IMR-90 (cell line): ENCODE measurements at regions not wholly inside any gene's neighbourhood (a gene's known extent, or its start where the extent isn't known, plus 50 kb on each side); places are given as distances from the start of the nearest gene placed in this dataset.

Experiments
- ATAC-seq: fragments of 200-7000 bp; cut with Tn5 transposase; 2 replicates; pipeline ENCODE4 v1.9.1; 2020; ENCODE audit warnings: low read depth, mild to moderate bottlenecking, moderate library complexity
- BruUV-seq: library from RNA; stranded (reverse); fragments of 400-500 nt; replicated peaks from 2 replicates; lab custom pipeline; 2021; lab: Mats Ljungman, UMichigan
- CTCF ChIA-PET: fragments of 300-600 bp; formaldehyde crosslinking; extraction: SDS; loops from one replicate; lab custom pipeline; 2021; ENCODE audit warnings: antibody characterized with exemption; lab: Yijun Ruan, JAX
- POLR2A ChIA-PET: fragments of 300-600 bp; sonication (Branson Sonifier 250); formaldehyde crosslinking; loops from one replicate; lab custom pipeline; 2022; ENCODE audit warnings: antibody characterized with exemption; ENCODE audit not compliant: unreplicated experiment; lab: Charles Lee
- DNase-seq: peaks from one replicate; pipeline ENCODE4 v3.0.0; 2013
- H2AFZ ChIP-seq: replicated peaks from 2 replicates; pipeline ENCODE3; 2013; ENCODE audit warnings: low read length, mild to moderate bottlenecking; ENCODE audit not compliant: poor library complexity
- H2AK5ac ChIP-seq: 2 replicates; pipeline ENCODE4 v1.6.1; 2013; ENCODE audit warnings: low read depth, low read length, inconsistent platforms
- H2AK9ac ChIP-seq: replicated peaks from 2 replicates; pipeline ENCODE3; 2013; ENCODE audit warnings: mild to moderate bottlenecking, low read depth, low read length, moderate library complexity; ENCODE audit not compliant: poor library complexity
- H2BK120ac ChIP-seq: 2 replicates; pipeline ENCODE4 v1.6.1; 2013; ENCODE audit warnings: low read depth, low read length, inconsistent platforms
- H2BK15ac ChIP-seq: 3 replicates; pipeline ENCODE4 v1.6.1; 2013; ENCODE audit warnings: low read depth, low read length, inconsistent platforms
- H2BK20ac ChIP-seq: 2 replicates; pipeline ENCODE4 v1.6.1; 2013; ENCODE audit warnings: low read depth, mild to moderate bottlenecking, inconsistent platforms, low read length, moderate library complexity
- H2BK5ac ChIP-seq: 2 replicates; pipeline ENCODE4 v1.6.1; 2013; ENCODE audit warnings: mild to moderate bottlenecking, low read depth, low read length, inconsistent platforms; ENCODE audit not compliant: poor library complexity, severe bottlenecking
- H3K14ac ChIP-seq: replicated peaks from 2 replicates; pipeline ENCODE4 v1.6.1; 2013; ENCODE audit warnings: low read depth, low read length, inconsistent platforms
- H3K18ac ChIP-seq: 2 replicates; pipeline ENCODE4 v1.6.1; 2013; ENCODE audit warnings: low read depth, low read length, control low read depth
- H3K23ac ChIP-seq: 2 replicates; pipeline ENCODE4 v1.6.1; 2013; ENCODE audit warnings: low read depth, low read length, inconsistent platforms
- H3K27ac ChIP-seq: 2 replicates; pipeline ENCODE4 v1.5.1; 2013; ENCODE audit warnings: mild to moderate bottlenecking, control low read depth, low read length; ENCODE audit not compliant: insufficient read depth
- H3K27me3 ChIP-seq: 2 replicates; pipeline ENCODE4 v1.6.1; 2013; ENCODE audit warnings: low read length; ENCODE audit not compliant: control insufficient read depth, insufficient read depth
- H3K36me3 ChIP-seq: 2 replicates; pipeline ENCODE4 v1.6.1; 2013; ENCODE audit warnings: low read length, mixed read lengths; ENCODE audit not compliant: control insufficient read depth, insufficient read depth
- H3K4ac ChIP-seq: 2 replicates; pipeline ENCODE4 v1.6.1; 2013; ENCODE audit warnings: low read depth, low read length, inconsistent platforms
- H3K4me1 ChIP-seq: 2 replicates; pipeline ENCODE4 v1.6.1; 2013; ENCODE audit warnings: low read length, mixed read lengths; ENCODE audit not compliant: control insufficient read depth, insufficient read depth
- H3K4me2 ChIP-seq: 2 replicates; pipeline ENCODE4 v1.6.1; 2013; ENCODE audit warnings: low read depth, mild to moderate bottlenecking, control low read depth, low read length, moderate library complexity
- H3K4me3 ChIP-seq: 2 replicates; pipeline ENCODE4 v1.5.1; 2013; ENCODE audit warnings: low read depth, mild to moderate bottlenecking, control low read depth, low read length, moderate library complexity; ENCODE audit not compliant: insufficient read depth
- H3K56ac ChIP-seq: 2 replicates; pipeline ENCODE4 v1.6.1; 2013; ENCODE audit warnings: low read length, inconsistent platforms; ENCODE audit not compliant: insufficient read depth; ENCODE audit errors: extremely low read depth
- H3K79me1 ChIP-seq, 2 experiments: 2 replicates each; pipeline ENCODE4 v1.6.1; 2013; ENCODE audit warnings: low read length in 2 of 2, inconsistent platforms in 1 of 2, low read depth in 1 of 2
- H3K9ac ChIP-seq: 2 replicates; pipeline ENCODE4 v1.6.1; 2013; ENCODE audit warnings: low read depth, low read length, control low read depth
- H3K9me1 ChIP-seq: 2 replicates; pipeline ENCODE4 v1.6.1; 2013; ENCODE audit warnings: low read length, inconsistent platforms; ENCODE audit not compliant: insufficient read depth
- H3K9me3 ChIP-seq: 2 replicates; pipeline ENCODE4 v1.6.1; 2013; ENCODE audit warnings: low read length; ENCODE audit not compliant: control insufficient read depth, insufficient read depth
- H4K20me1 ChIP-seq: 2 replicates; pipeline ENCODE4 v1.6.1; 2013; ENCODE audit warnings: low read length, inconsistent platforms; ENCODE audit not compliant: insufficient read depth
- H4K5ac ChIP-seq: 2 replicates; pipeline ENCODE4 v1.6.1; 2013; ENCODE audit warnings: mild to moderate bottlenecking, low read depth, low read length, control low read depth
- H4K8ac ChIP-seq, 2 experiments: 2 replicates each; pipeline ENCODE4 v1.6.1; 2013; ENCODE audit warnings: low read depth in 2 of 2, low read length in 2 of 2, control low read depth in 1 of 2, inconsistent platforms in 1 of 2
- H4K91ac ChIP-seq: 2 replicates; pipeline ENCODE4 v1.6.1; 2013; ENCODE audit warnings: low read depth, low read length, inconsistent platforms; ENCODE audit not compliant: insufficient read depth
- BHLHE40 ChIP-seq: fragments of 150-350 bp; IDR thresholded peaks from 2 replicates; pipeline ENCODE4 v1.6.1; 2016; ENCODE audit warnings: mild to moderate bottlenecking, low read depth, low read length
- CHD1 ChIP-seq: IDR thresholded peaks from 2 replicates; pipeline ENCODE4 v1.6.1; 2012; ENCODE audit warnings: low read depth, low read length, improper control_type of control experiment
- FOS ChIP-seq: fragments of 150-350 bp; IDR thresholded peaks from 2 replicates; pipeline ENCODE4 v1.6.1; 2016; ENCODE audit warnings: low read depth, low read length
- MAFK ChIP-seq: IDR thresholded peaks from 2 replicates; pipeline ENCODE4 v1.6.1; 2012; ENCODE audit warnings: low read depth, low read length, improper control_type of control experiment
- MXI1 ChIP-seq: IDR thresholded peaks from 2 replicates; pipeline ENCODE4 v1.6.1; 2012; ENCODE audit warnings: low read depth, mild to moderate bottlenecking, low read length, moderate library complexity, borderline replicate concordance
- NFE2L2 ChIP-seq: fragments of 150-350 bp; IDR thresholded peaks from 2 replicates; pipeline ENCODE4 v1.6.1; 2016; ENCODE audit warnings: low read depth, mild to moderate bottlenecking, low read length
- POLR2A ChIP-seq: IDR thresholded peaks from 2 replicates; pipeline ENCODE4 v1.6.1; 2012; ENCODE audit warnings: mild to moderate bottlenecking, low read depth, low read length
- RAD21 ChIP-seq: IDR thresholded peaks from 2 replicates; pipeline ENCODE4 v1.6.1; 2012; ENCODE audit warnings: low read length, improper control_type of control experiment
- RCOR1 ChIP-seq: IDR thresholded peaks from 2 replicates; pipeline ENCODE4 v1.6.1; 2012; ENCODE audit warnings: mild to moderate bottlenecking, low read length, improper control_type of control experiment; ENCODE audit not compliant: insufficient replicate concordance
- SMC3 ChIP-seq: fragments of 150-350 bp; IDR thresholded peaks from 2 replicates; pipeline ENCODE4 v1.6.1; 2016; ENCODE audit warnings: low read depth, mild to moderate bottlenecking, antibody characterized with exemption, low read length, moderate library complexity
- WGBS, 2 experiments: methylation state at CpG; one replicate each; pipeline versions ENCODE4 v1.1.5 to v1.1.7; 2013; ENCODE audit warnings: missing lambda C conversion rate in 2 of 2; ENCODE audit not compliant: insufficient read length in 1 of 2; ENCODE audit errors: extremely low coverage in 2 of 2; 5-methylcytosine and 5-hydroxymethylcytosine counted together
- dilution Hi-C: fragments of 300-500 bp; cut with HindIII; formaldehyde crosslinking; loops from one replicate; pipeline ENCODE4 v1.14.3; 2018; ENCODE audit warnings: low sequenced_read_pairs; ENCODE audit not compliant: unreplicated experiment
- in situ Hi-C: fragments of 300-500 bp; cut with MboI; formaldehyde crosslinking; loops from 3 replicates; pipeline ENCODE4 v1.14.3; 2019; ENCODE audit warnings: low sequenced_read_pairs, inconsistent platforms, mixed read lengths
- intact Hi-C: fragments of 100-400 bp; cut with micrococcal nuclease; formaldehyde crosslinking; loops from 2 replicates; pipeline ENCODE4 v1.10.0; 2022
- TF ChIP-seq, protein P1 (sequence below): conservative IDR thresholded peaks from 2 replicates; pipeline ENCODE4 v1.5.1; 2012; ENCODE audit warnings: mild to moderate bottlenecking, low read depth, low read length, improper control_type of control experiment

DNA sequence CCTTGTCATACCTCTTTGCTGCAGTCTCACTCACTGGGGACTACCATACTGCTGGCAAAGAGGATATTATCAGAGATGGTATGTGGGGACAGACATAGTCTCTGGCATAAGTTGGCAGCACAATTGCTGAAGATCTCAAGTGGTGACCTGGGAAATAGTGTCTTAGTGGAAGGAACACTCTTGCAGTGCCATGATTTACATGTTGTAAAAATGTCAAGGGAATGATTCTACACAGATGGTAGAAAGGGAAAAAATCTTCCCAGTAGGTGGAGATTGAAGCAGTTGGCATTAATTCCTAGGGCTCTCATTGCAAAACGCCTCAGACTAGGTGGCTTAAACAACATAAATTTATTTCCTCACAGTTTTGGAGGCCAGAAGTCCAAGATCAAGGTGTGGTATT, 662.2 kb downstream of the DHX35 start:
- Histone ChIP-seq H3K27ac (no peak overlapping the region), H3K9me1 (no peaks in the 10 kb centered on the region), H2BK120ac (no peak overlapping the region), H2AK5ac (no peak overlapping the region), H3K14ac (no peak overlapping the region), H4K20me1 (no peaks in the 10 kb centered on the region), H4K91ac (no peak overlapping the region), H3K36me3 (no peaks in the 10 kb centered on the region), H3K4ac (no peak overlapping the region), H3K23ac (no peak overlapping the region), H4K8ac (no peak overlapping the region), H3K4me3 (no peak overlapping the region), H3K4me2 (no peak overlapping the region), H4K5ac (no peak overlapping the region), H3K4me1 (no peaks in the 10 kb centered on the region), H2AK9ac (no peak overlapping the region), H3K79me1 (no peaks in the 10 kb centered on the region), H2BK20ac (no peak overlapping the region), H2AFZ (no peak overlapping the region), H3K27me3 (no peaks in the 10 kb centered on the region), H3K18ac (no peak overlapping the region), H2BK5ac (no peak overlapping the region), H2BK15ac (no peak overlapping the region), H3K9ac (no peak overlapping the region), H3K9me3 (no peaks in the 10 kb centered on the region; the same call in 1 of the 2 replicates), H3K56ac (no peak overlapping the region)
- in situ Hi-C loops (no loop called here), intact Hi-C loops (no loop called here), dilution Hi-C loops (no loop called here)
- TF ChIP-seq FOS (no peak), POLR2A (no peak), CHD1 (no peak), RCOR1 (no peak), BHLHE40 (no peak), MAFK (no peak), MXI1 (no peak), RAD21 (no peak), NFE2L2 (no peak), SMC3 (no peak)
- TF ChIP-seq, protein P1, sequence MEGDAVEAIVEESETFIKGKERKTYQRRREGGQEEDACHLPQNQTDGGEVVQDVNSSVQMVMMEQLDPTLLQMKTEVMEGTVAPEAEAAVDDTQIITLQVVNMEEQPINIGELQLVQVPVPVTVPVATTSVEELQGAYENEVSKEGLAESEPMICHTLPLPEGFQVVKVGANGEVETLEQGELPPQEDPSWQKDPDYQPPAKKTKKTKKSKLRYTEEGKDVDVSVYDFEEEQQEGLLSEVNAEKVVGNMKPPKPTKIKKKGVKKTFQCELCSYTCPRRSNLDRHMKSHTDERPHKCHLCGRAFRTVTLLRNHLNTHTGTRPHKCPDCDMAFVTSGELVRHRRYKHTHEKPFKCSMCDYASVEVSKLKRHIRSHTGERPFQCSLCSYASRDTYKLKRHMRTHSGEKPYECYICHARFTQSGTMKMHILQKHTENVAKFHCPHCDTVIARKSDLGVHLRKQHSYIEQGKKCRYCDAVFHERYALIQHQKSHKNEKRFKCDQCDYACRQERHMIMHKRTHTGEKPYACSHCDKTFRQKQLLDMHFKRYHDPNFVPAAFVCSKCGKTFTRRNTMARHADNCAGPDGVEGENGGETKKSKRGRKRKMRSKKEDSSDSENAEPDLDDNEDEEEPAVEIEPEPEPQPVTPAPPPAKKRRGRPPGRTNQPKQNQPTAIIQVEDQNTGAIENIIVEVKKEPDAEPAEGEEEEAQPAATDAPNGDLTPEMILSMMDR, result no peak
- DNase-seq (no peak), ATAC-seq (no peak)
- POLR2A ChIA-PET, result no interaction called here
- WGBS, 2 experiments, result no CpG with 5 or more reads among the region's 1 CpG
- CTCF ChIA-PET, result no interaction called here
- BruUV-seq, result no TSS peak
